ENCODE measurements at regions not wholly inside any gene's neighbourhood (a gene's known extent, or its start where the extent isn't known, plus 50 kb on each side); places are given as distances from the start of the nearest gene placed in this dataset.

DNA sequence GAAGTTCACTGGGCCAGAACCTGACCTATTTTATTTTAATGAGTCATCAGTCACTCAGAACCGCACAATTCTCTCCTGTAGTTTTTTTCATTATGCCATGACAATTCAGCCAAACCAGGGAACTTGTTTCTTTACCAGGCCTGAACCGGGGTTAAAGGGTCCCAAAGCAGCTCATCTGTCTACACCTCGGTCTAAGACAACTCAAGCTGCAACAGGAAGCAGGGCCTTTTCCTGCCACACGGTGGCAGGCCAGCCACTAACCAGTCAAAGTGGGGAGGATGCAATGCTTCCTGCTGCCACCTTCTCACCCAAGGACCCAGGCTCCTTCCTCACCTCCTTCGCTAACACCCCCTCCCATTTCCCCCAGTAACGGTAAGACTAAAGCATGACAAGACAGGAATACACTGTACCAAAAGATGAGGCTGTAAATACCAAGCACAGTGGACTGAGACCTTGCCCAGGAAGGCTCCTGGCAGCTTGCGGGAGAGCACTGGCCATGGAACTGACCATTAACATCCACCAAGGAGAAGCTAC lies 56.7 kb upstream of the ACKR3 start:
- H3K9me3 Mint-ChIP-seq: no peaks in the 10 kb centered on the region
- H3K27me3 Mint-ChIP-seq (ENCODE audit: low read depth): no peaks in the 10 kb centered on the region
- no peaks in the 10 kb centered on the region for H3K36me3 Mint-ChIP-seq
- H3K27ac Mint-ChIP-seq: no peak overlapping the region
- H3K4me1 Mint-ChIP-seq: peaks cover 11% of the 10 kb centered on the region
- DNase-seq (ENCODE audit: low spot score in 2 of 2, unreplicated experiment in 2 of 2): peak in 1 of 2 experiments; percentile 66
- no peak overlapping the region for H3K4me3 Mint-ChIP-seq
- TF ChIP-seq, protein P1, sequence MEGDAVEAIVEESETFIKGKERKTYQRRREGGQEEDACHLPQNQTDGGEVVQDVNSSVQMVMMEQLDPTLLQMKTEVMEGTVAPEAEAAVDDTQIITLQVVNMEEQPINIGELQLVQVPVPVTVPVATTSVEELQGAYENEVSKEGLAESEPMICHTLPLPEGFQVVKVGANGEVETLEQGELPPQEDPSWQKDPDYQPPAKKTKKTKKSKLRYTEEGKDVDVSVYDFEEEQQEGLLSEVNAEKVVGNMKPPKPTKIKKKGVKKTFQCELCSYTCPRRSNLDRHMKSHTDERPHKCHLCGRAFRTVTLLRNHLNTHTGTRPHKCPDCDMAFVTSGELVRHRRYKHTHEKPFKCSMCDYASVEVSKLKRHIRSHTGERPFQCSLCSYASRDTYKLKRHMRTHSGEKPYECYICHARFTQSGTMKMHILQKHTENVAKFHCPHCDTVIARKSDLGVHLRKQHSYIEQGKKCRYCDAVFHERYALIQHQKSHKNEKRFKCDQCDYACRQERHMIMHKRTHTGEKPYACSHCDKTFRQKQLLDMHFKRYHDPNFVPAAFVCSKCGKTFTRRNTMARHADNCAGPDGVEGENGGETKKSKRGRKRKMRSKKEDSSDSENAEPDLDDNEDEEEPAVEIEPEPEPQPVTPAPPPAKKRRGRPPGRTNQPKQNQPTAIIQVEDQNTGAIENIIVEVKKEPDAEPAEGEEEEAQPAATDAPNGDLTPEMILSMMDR (IDR thresholded peaks at IDR 0.05; ENCODE audit: unreplicated experiment): peak; percentile 75

DNA sequence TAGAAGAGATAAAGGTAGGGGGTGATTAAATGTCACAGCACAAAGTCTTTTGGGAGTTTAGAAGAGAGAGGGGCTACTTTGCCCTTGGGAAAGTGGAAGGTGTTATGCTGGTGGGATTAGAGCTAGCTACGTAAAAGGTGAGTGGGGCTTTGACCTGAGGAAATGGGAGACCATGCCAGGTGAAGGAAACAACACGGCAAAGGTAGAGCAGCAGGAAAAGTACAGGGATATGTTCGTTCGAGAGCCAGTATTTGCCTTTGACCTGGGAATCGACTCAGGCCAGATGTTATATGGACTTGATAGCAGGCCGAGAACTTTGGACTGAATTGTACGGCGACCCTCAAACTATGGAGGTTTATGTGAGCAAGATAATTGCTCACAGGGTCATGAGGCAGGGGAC lies 55.7 kb upstream of the ACKR3 start:
- Mint-ChIP-seq H3K9me3 (no peaks in the 10 kb centered on the region), H3K27me3 (ENCODE audit: low read depth) (no peaks in the 10 kb centered on the region), H3K27ac (no peak overlapping the region), H3K4me1 (peaks cover 13% of the 10 kb centered on the region), H3K4me3 (no peak overlapping the region), H3K36me3 (no peaks in the 10 kb centered on the region)
- DNase-seq (ENCODE audit: low spot score in 2 of 2, unreplicated experiment in 2 of 2): no peak
- TF ChIP-seq, protein P1 (IDR thresholded peaks at IDR 0.05; ENCODE audit: unreplicated experiment): no peak

DNA sequence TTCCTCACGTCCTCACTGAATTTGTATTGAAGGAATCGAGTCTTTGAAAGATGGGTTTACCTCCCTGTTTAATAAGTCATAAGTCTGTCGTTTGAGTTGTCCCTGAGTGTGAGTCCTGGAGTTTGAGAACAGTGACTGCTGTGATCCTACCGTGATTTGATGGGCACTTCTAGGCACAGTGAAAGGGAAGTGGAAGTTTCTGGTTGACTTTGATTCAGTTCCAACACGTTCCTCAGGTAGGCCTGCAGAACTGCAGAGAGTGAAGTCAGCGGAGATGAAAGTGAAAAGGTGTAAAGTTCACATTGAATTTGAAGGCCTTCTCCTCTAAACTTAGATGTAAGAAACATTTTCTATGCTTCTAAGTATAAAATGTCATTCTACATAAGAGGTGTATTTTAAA lies 52.9 kb upstream of the ACKR3 start:
- TF ChIP-seq, protein P1 (IDR thresholded peaks at IDR 0.05; ENCODE audit: unreplicated experiment): no peak
- Mint-ChIP-seq H3K4me3 (no peak overlapping the region), H3K27me3 (ENCODE audit: low read depth) (peaks cover 2% of the 10 kb centered on the region), H3K36me3 (no peaks in the 10 kb centered on the region), H3K4me1 (peaks cover 10% of the 10 kb centered on the region), H3K9me3 (no peaks in the 10 kb centered on the region), H3K27ac (no peak overlapping the region)
- DNase-seq (ENCODE audit: low spot score in 2 of 2, unreplicated experiment in 2 of 2): no peak

DNA sequence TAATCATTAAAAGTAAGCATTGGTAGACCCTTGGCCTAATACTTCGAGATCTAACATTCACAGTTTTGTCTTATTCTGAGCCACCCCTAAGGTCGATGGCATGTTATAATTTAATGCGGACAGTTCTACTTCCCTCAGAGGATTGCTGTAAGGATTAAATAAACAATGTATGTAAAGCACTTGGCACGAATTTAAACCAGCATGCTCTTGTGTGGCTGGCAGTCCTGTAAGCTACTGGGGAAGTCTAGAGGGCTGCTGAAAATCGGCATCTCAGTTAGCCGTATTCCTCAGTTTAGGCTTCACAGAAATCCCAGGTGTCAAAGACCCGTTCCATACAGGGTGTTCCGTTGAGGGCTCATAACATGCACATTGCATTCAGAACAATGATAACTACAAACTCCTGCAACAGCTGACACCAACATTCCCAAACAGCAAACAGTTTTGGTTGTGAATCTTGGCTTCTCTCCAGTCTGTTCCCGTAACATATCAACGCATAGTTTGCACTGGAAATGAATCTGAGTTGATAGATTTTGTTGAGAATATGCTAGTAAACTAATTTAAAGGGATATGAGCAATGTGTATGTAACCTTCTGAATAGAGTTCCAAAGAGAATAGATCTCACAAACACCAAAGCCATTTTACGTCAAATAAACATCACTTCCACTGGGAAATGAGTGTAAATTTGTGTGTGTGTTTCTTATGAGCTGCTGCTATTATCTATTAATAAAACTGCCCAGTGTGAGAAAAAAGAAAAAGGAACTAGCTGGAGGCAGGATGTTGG lies 52.2 kb upstream of the ACKR3 start:
- DNase-seq (ENCODE audit: low spot score in 2 of 2, unreplicated experiment in 2 of 2): no peak
- Mint-ChIP-seq H3K27me3 (ENCODE audit: low read depth) (peaks cover 2% of the 10 kb centered on the region), H3K27ac (no peak overlapping the region), H3K4me1 (peaks cover 7% of the 10 kb centered on the region), H3K36me3 (no peaks in the 10 kb centered on the region), H3K9me3 (no peaks in the 10 kb centered on the region), H3K4me3 (no peak overlapping the region)
- TF ChIP-seq, protein P1 (IDR thresholded peaks at IDR 0.05; ENCODE audit: unreplicated experiment): no peak
